GM21423 (cell line): ENCODE measurements at regions not wholly inside any gene's neighbourhood (a gene's known extent, or its start where the extent isn't known, plus 50 kb on each side); places are given as distances from the start of the nearest gene placed in this dataset.

ENCODE experiments used
- ATAC-seq: cut with Tn5 transposase; IDR thresholded peaks from one replicate; pipeline ENCODE4 v1.9.1; 2021; ENCODE audit warnings: mild to moderate bottlenecking, moderate library complexity; ENCODE audit not compliant: unreplicated experiment

GRCh38 chr12:105783983-105784947 is 354.5 kb downstream of the NUAK1 start:
- ATAC-seq, result peak; percentile 68

GRCh38 chr12:105793421-105793820 is 345.3 kb downstream of the NUAK1 start:
- ATAC-seq, result no peak

- no peak for ATAC-seq
Observed at GRCh38 chr12:105798256-105798845, 340.4 kb downstream of the NUAK1 start.

GRCh38 chr12:105799103-105799502 is 339.7 kb downstream of the NUAK1 start:
- ATAC-seq, result no peak

GRCh38 chr12:105801351-105801750 is 337.4 kb downstream of the NUAK1 start:
- ATAC-seq, result no peak

GRCh38 chr12:105803292-105803691 is 335.5 kb downstream of the NUAK1 start:
- ATAC-seq, result no peak

- no peak for ATAC-seq
Observed at GRCh38 chr12:105804591-105805265, 334.0 kb downstream of the NUAK1 start.

- no peak for ATAC-seq
Observed at GRCh38 chr12:105805730-105806399, 332.9 kb downstream of the NUAK1 start.

GRCh38 chr12:105806400-105806770 is 332.4 kb downstream of the NUAK1 start:
- ATAC-seq, result no peak

- ATAC-seq, result no peak
Observed at GRCh38 chr12:105812366-105812765, 326.4 kb downstream of the NUAK1 start.

GRCh38 chr12:105813201-105813600 is 325.6 kb downstream of the NUAK1 start:
- no peak for ATAC-seq

- ATAC-seq, result no peak
Observed at GRCh38 chr12:105814283-105814682, 324.5 kb downstream of the NUAK1 start.

GRCh38 chr12:105819549-105819948 is 319.2 kb downstream of the NUAK1 start:
- no peak for ATAC-seq

- ATAC-seq, result no peak
Observed at GRCh38 chr12:105820429-105821125, 318.2 kb downstream of the NUAK1 start.

GRCh38 chr12:105822131-105823105 is 316.3 kb downstream of the NUAK1 start:
- ATAC-seq, result no peak

GRCh38 chr12:105823810-105824209 is 314.9 kb downstream of the NUAK1 start:
- ATAC-seq, result no peak

- no peak for ATAC-seq
Observed at GRCh38 chr12:105825141-105825540, 313.6 kb downstream of the NUAK1 start.

GRCh38 chr12:105831372-105831771 is 307.4 kb downstream of the NUAK1 start:
- no peak for ATAC-seq

GRCh38 chr12:105832021-105832420 is 306.7 kb downstream of the NUAK1 start:
- no peak for ATAC-seq
